Calu3 (cell line): ENCODE measurements at regions not wholly inside any gene's neighbourhood (a gene's known extent, or its start where the extent isn't known, plus 50 kb on each side); places are given as distances from the start of the nearest gene placed in this dataset.

Source experiments
- BruUV-seq: library from RNA; stranded (reverse); fragments of 400-500 nt; replicated peaks from 2 replicates; lab custom pipeline; 2021; lab: Mats Ljungman, UMichigan
- CTCF ChIA-PET: fragments of 300-600 bp; sonication (Branson Sonifier 250); formaldehyde crosslinking; loops from one replicate; lab custom pipeline; 2022; ENCODE audit warnings: antibody characterized with exemption; lab: Charles Lee
- DNase-seq: peaks from one replicate; pipeline ENCODE4 v3.0.0; 2022
- H3K27ac Mint-ChIP-seq: one replicate; pipeline ENCODE4 v1.8.0; 2022; ENCODE audit warnings: mixed read lengths; ENCODE audit not compliant: unreplicated experiment
- H3K27me3 Mint-ChIP-seq: one replicate; pipeline ENCODE4 v1.8.0; 2022; ENCODE audit warnings: mixed read lengths; ENCODE audit not compliant: unreplicated experiment
- H3K36me3 Mint-ChIP-seq: one replicate; pipeline ENCODE4 v1.8.0; 2022; ENCODE audit warnings: mild to moderate bottlenecking, moderate library complexity, mixed read lengths; ENCODE audit not compliant: insufficient read depth, unreplicated experiment
- H3K4me1 Mint-ChIP-seq: one replicate; pipeline ENCODE4 v1.8.0; 2022; ENCODE audit warnings: mild to moderate bottlenecking, low read depth, mixed read lengths; ENCODE audit not compliant: unreplicated experiment
- H3K4me3 Mint-ChIP-seq: one replicate; pipeline ENCODE4 v1.8.0; 2022; ENCODE audit warnings: mild to moderate bottlenecking, low read depth, moderate library complexity, mixed read lengths; ENCODE audit not compliant: unreplicated experiment
- H3K9me3 Mint-ChIP-seq: one replicate; pipeline ENCODE4 v1.8.0; 2022; ENCODE audit warnings: low read depth, mixed read lengths; ENCODE audit not compliant: unreplicated experiment
- CTCF ChIP-seq: fragments of 200-600 bp; IDR thresholded peaks from one replicate; pipeline ENCODE4 v1.8.0; 2022; ENCODE audit warnings: antibody characterized with exemption; ENCODE audit not compliant: unreplicated experiment
- intact Hi-C: fragments of 100-400 bp; cut with micrococcal nuclease; formaldehyde crosslinking; loops from one replicate; pipeline ENCODE4 v1.10.0; 2022; ENCODE audit not compliant: unreplicated experiment

GRCh38 chr1:213499444-213499843, 448.4 kb downstream of the RPS6KC1 start:
- no TSS peak for BruUV-seq
- H3K4me3 Mint-ChIP-seq: no peak overlapping the region
- TF ChIP-seq CTCF: no peak
- no peak overlapping the region for H3K27ac Mint-ChIP-seq
- H3K9me3 Mint-ChIP-seq: peaks cover 8% of the 10 kb centered on the region
- CTCF ChIA-PET: no interaction called here
- peaks cover 6% of the 10 kb centered on the region for H3K27me3 Mint-ChIP-seq
- H3K4me1 Mint-ChIP-seq: no peaks in the 10 kb centered on the region
- intact Hi-C loops: no loop called here
- no peaks in the 10 kb centered on the region for H3K36me3 Mint-ChIP-seq
- DNase-seq: no peak

- no TSS peak for BruUV-seq
- Mint-ChIP-seq H3K27ac (no peak overlapping the region), H3K4me1 (no peaks in the 10 kb centered on the region), H3K9me3 (peaks cover 6% of the 10 kb centered on the region), H3K27me3 (peaks cover 41% of the 10 kb centered on the region), H3K4me3 (no peak overlapping the region), H3K36me3 (no peaks in the 10 kb centered on the region)
- DNase-seq: no peak
- TF ChIP-seq CTCF: no peak
- CTCF ChIA-PET: interaction anchor here (0.7 kb wide), 2 partner anchors 276 to 559 kb away, joined by 3 read pairs; no protein-coding TSS in a partner anchor
- intact Hi-C loops: no loop called here
Observed at GRCh38 chr1:213507472-213508223, 456.6 kb downstream of the RPS6KC1 start.

GRCh38 chr1:213511173-213511572, 460.1 kb downstream of the RPS6KC1 start:
- CTCF ChIA-PET: no interaction called here
- Mint-ChIP-seq H3K4me3 (no peak overlapping the region), H3K9me3 (no peaks in the 10 kb centered on the region), H3K27me3 (peaks cover 41% of the 10 kb centered on the region), H3K27ac (no peak overlapping the region), H3K4me1 (no peaks in the 10 kb centered on the region), H3K36me3 (no peaks in the 10 kb centered on the region)
- no TSS peak for BruUV-seq
- intact Hi-C loops: no loop called here
- TF ChIP-seq CTCF: no peak
- no peak for DNase-seq

GRCh38 chr1:213512316-213512715, 461.3 kb downstream of the RPS6KC1 start:
- no peak for DNase-seq
- CTCF ChIA-PET: no interaction called here
- Mint-ChIP-seq H3K27me3 (peaks cover 41% of the 10 kb centered on the region), H3K36me3 (no peaks in the 10 kb centered on the region), H3K4me1 (no peaks in the 10 kb centered on the region), H3K27ac (no peak overlapping the region), H3K9me3 (no peaks in the 10 kb centered on the region), H3K4me3 (no peak overlapping the region)
- intact Hi-C loops: no loop called here
- no TSS peak for BruUV-seq
- TF ChIP-seq CTCF: no peak
